ENCODE measurements at regions not wholly inside any gene's neighbourhood (a gene's known extent, or its start where the extent isn't known, plus 50 kb on each side); places are given as distances from the start of the nearest gene placed in this dataset.

DNA sequence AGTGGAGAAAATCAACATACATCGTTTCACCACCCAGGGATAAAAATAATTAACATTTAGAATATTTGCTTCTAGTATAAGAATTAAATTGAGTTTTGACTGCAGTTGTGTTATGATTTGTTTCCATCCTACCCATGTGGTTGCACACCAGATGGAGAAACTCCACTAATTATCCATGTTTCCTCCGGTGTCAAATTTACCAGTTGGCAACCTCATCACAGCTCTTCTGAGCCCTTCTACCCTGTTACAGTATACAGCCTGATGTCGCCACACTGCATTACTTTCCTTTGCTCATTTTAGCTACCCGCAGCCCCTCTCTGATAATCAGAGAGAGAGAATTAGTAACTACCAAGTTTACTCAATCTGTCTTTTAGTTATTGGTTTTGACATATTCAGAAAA lies 411.2 kb downstream of the DTHD1 start:
- TF ChIP-seq, protein P1, sequence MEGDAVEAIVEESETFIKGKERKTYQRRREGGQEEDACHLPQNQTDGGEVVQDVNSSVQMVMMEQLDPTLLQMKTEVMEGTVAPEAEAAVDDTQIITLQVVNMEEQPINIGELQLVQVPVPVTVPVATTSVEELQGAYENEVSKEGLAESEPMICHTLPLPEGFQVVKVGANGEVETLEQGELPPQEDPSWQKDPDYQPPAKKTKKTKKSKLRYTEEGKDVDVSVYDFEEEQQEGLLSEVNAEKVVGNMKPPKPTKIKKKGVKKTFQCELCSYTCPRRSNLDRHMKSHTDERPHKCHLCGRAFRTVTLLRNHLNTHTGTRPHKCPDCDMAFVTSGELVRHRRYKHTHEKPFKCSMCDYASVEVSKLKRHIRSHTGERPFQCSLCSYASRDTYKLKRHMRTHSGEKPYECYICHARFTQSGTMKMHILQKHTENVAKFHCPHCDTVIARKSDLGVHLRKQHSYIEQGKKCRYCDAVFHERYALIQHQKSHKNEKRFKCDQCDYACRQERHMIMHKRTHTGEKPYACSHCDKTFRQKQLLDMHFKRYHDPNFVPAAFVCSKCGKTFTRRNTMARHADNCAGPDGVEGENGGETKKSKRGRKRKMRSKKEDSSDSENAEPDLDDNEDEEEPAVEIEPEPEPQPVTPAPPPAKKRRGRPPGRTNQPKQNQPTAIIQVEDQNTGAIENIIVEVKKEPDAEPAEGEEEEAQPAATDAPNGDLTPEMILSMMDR (IDR thresholded peaks at IDR 0.05): no peak
- TF ChIP-seq EZH2 (IDR thresholded peaks at IDR 0.05; ENCODE audit: borderline replicate concordance, insufficient read depth, low read depth, low read length, poor library complexity, severe bottlenecking): no peak

All from B cell (primary cell).